Left colon (tissue), 2 donors: ENCODE measurements at regions not wholly inside any gene's neighbourhood (a gene's known extent, or its start where the extent isn't known, plus 50 kb on each side); places are given as distances from the start of the nearest gene placed in this dataset.

Experiments
- ATAC-seq: fragments of 200-7000 bp; cut with Tn5 transposase; one replicate; pipeline ENCODE4 v1.9.1; 2020; ENCODE audit warnings: mild to moderate bottlenecking, moderate library complexity
- DNase-seq, 2 donors: peaks; one replicate each; pipeline ENCODE4 v3.0.0-alpha.2; 2020
- intact Hi-C, 2 donors: fragments of 100-400 bp; cut with DNase I in 1 of 2; cut with micrococcal nuclease in 1 of 2; formaldehyde crosslinking; loops; one replicate each; pipeline versions ENCODE4 v1.11.2 to v1.14.0; 2022; cut with DNase I, micrococcal nuclease
- donor health status: DM: no; HTN: no; CAD: no.
- donor health status: DM: yes; HTN: yes; CAD: no.

GRCh38 chr5:34490506-34491250, 165.4 kb upstream of the RAI14 start:
- intact Hi-C loops: no loop called here
- ATAC-seq (no peak), DNase-seq (no peak)

GRCh38 chr5:34491251-34491620, 164.9 kb upstream of the RAI14 start:
- no peak for DNase-seq
- intact Hi-C loops: no loop called here

GRCh38 chr5:34494111-34494755, 161.9 kb upstream of the RAI14 start:
- intact Hi-C loops: no loop called here
- DNase-seq: no peak
- no peak for ATAC-seq

More at GRCh38 chr5:34491251-34491620, 164.9 kb upstream of the RAI14 start:
- no peak for ATAC-seq

GRCh38 chr5:34495178-34495577, 160.9 kb upstream of the RAI14 start:
- intact Hi-C loops: no loop called here
- ATAC-seq (no peak), DNase-seq (no peak)

GRCh38 chr5:34496260-34496691, 159.9 kb upstream of the RAI14 start:
- no peak for ATAC-seq
- DNase-seq: no peak
- intact Hi-C loops: no loop called here

GRCh38 chr5:34496701-34497469, 159.2 kb upstream of the RAI14 start:
- intact Hi-C loops: no loop called here
- peak; percentile 32 to 33 for DNase-seq

GRCh38 chr5:34497470-34497808, 158.7 kb upstream of the RAI14 start:
- DNase-seq (no peak), ATAC-seq (no peak)
- intact Hi-C loops: no loop called here

More at GRCh38 chr5:34496701-34497469, 159.2 kb upstream of the RAI14 start:
- no peak for ATAC-seq

- ATAC-seq (no peak), DNase-seq (no peak)
- intact Hi-C loops: no loop called here
Observed at GRCh38 chr5:34498572-34498971, 157.6 kb upstream of the RAI14 start.

GRCh38 chr5:34499001-34499734, 157.0 kb upstream of the RAI14 start:
- ATAC-seq (no peak), DNase-seq (no peak)
- intact Hi-C loops: no loop called here

GRCh38 chr5:34500236-34500847, 155.8 kb upstream of the RAI14 start:
- ATAC-seq (no peak), DNase-seq (no peak)
- intact Hi-C loops: no loop called here

GRCh38 chr5:34501016-34501415, 155.1 kb upstream of the RAI14 start:
- ATAC-seq (no peak), DNase-seq (no peak)
- intact Hi-C loops: no loop called here

- intact Hi-C loops: no loop called here
- DNase-seq (no peak), ATAC-seq (no peak)
Observed at GRCh38 chr5:34501840-34502239, 154.3 kb upstream of the RAI14 start.

- intact Hi-C loops: no loop called here
- no peak for DNase-seq
- no peak for ATAC-seq
Observed at GRCh38 chr5:34502581-34502980, 153.5 kb upstream of the RAI14 start.

- ATAC-seq: no peak
- intact Hi-C loops: no loop called here
Observed at GRCh38 chr5:34503379-34504253, 152.5 kb upstream of the RAI14 start.

GRCh38 chr5:34504967-34505366, 151.2 kb upstream of the RAI14 start:
- DNase-seq (no peak), ATAC-seq (no peak)
- intact Hi-C loops: no loop called here

More at GRCh38 chr5:34503379-34504253, 152.5 kb upstream of the RAI14 start:
- no peak for DNase-seq

GRCh38 chr5:34505731-34506130, 150.4 kb upstream of the RAI14 start:
- intact Hi-C loops: no loop called here

GRCh38 chr5:34507933-34508332, 148.2 kb upstream of the RAI14 start:
- DNase-seq: no peak
- intact Hi-C loops: no loop called here
- ATAC-seq: no peak

More at GRCh38 chr5:34505731-34506130, 150.4 kb upstream of the RAI14 start:
- ATAC-seq (no peak), DNase-seq (no peak)

GRCh38 chr5:34509392-34509791, 146.7 kb upstream of the RAI14 start:
- intact Hi-C loops: no loop called here
- peak; percentile 41 for ATAC-seq
- DNase-seq: no peak
